ENCODE measurements at regions not wholly inside any gene's neighbourhood (a gene's known extent, or its start where the extent isn't known, plus 50 kb on each side); places are given as distances from the start of the nearest gene placed in this dataset.

DNA sequence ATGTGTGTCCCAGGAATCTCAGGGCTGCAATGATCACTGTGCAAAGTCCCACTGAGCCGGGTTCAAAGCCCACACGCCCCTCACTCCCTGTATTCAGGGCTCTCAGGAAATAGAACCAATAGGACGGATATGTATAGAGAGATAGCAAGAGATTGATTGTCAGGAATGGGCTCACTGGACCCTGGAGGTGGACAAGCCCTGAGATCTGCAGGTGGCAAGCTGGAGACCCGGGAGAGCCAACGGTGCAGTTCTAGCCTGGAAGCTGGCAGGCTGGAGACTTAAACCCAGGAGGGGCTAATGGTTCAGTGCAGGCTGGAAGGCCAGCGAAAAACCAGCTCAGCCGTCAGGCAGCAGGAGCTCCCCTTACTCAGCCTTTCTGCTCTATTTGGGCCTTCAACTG, 52.8 kb upstream of the ADRA2C start:
- TF ChIP-seq POLR2A (IDR thresholded peaks at IDR 0.05): no peak
- TF ChIP-seq, protein P1, sequence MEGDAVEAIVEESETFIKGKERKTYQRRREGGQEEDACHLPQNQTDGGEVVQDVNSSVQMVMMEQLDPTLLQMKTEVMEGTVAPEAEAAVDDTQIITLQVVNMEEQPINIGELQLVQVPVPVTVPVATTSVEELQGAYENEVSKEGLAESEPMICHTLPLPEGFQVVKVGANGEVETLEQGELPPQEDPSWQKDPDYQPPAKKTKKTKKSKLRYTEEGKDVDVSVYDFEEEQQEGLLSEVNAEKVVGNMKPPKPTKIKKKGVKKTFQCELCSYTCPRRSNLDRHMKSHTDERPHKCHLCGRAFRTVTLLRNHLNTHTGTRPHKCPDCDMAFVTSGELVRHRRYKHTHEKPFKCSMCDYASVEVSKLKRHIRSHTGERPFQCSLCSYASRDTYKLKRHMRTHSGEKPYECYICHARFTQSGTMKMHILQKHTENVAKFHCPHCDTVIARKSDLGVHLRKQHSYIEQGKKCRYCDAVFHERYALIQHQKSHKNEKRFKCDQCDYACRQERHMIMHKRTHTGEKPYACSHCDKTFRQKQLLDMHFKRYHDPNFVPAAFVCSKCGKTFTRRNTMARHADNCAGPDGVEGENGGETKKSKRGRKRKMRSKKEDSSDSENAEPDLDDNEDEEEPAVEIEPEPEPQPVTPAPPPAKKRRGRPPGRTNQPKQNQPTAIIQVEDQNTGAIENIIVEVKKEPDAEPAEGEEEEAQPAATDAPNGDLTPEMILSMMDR (IDR thresholded peaks at IDR 0.05): no peak

All from lower leg skin (tissue), 3 donors.